Brain microvascular endothelial cell (primary cell): ENCODE measurements at regions not wholly inside any gene's neighbourhood (a gene's known extent, or its start where the extent isn't known, plus 50 kb on each side); places are given as distances from the start of the nearest gene placed in this dataset.

ENCODE experiments used
- DNase-seq: peaks from one replicate; pipeline ENCODE4 v3.0.0-alpha.2; 2020
- H3K27ac ChIP-seq: fragments of 250-450 bp; sonication (Bioruptor Pico); 2 replicates; pipeline ENCODE4 v1.5.1; 2020; ENCODE audit warnings: mild to moderate bottlenecking, moderate library complexity
- H3K27me3 ChIP-seq: fragments of 250-450 bp; sonication (Bioruptor Pico); replicated peaks from 2 replicates; pipeline ENCODE4 v1.5.1; 2020; ENCODE audit warnings: mild to moderate bottlenecking
- H3K36me3 ChIP-seq: fragments of 250-450 bp; sonication (Bioruptor Pico); replicated peaks from 2 replicates; pipeline ENCODE4 v1.5.1; 2020; ENCODE audit warnings: mild to moderate bottlenecking
- H3K4me3 ChIP-seq: 2 replicates; pipeline ENCODE4 v1.5.1; 2011; ENCODE audit warnings: low read depth, mild to moderate bottlenecking, control low read depth, low read length, moderate library complexity
- in situ Hi-C: cut with HindIII; loops from 2 replicates; pipeline ENCODE4 v1.10.0; 2017; ENCODE audit warnings: low sequenced_read_pairs, low pct_ligation_motif_present
- TF ChIP-seq, protein P1 (sequence below): IDR thresholded peaks from 2 replicates; pipeline ENCODE4 v1.5.1; 2011; ENCODE audit warnings: low read depth, mild to moderate bottlenecking, moderate library complexity, low read length, control low read depth, inconsistent platforms; ENCODE audit errors: missing control alignments

DNA sequence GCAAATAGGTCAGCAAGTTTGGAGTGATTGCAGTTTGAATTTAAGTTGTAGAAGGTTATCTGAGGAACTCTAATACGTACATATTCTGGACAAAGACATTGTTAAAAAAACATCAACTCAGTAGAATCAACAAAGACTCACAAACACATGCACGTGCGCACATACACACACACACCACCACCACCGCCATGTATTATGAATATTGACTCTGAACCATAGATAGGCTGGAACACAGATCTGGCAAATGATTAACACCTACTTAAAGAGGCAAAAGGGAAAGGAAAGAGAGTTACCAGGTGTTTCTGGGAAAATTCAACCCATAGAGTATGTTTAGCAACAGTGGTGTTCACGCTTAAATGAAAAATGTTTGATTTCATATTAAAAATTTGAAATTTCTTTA is 334.2 kb upstream of the ALCAM start:
- TF ChIP-seq, protein P1, sequence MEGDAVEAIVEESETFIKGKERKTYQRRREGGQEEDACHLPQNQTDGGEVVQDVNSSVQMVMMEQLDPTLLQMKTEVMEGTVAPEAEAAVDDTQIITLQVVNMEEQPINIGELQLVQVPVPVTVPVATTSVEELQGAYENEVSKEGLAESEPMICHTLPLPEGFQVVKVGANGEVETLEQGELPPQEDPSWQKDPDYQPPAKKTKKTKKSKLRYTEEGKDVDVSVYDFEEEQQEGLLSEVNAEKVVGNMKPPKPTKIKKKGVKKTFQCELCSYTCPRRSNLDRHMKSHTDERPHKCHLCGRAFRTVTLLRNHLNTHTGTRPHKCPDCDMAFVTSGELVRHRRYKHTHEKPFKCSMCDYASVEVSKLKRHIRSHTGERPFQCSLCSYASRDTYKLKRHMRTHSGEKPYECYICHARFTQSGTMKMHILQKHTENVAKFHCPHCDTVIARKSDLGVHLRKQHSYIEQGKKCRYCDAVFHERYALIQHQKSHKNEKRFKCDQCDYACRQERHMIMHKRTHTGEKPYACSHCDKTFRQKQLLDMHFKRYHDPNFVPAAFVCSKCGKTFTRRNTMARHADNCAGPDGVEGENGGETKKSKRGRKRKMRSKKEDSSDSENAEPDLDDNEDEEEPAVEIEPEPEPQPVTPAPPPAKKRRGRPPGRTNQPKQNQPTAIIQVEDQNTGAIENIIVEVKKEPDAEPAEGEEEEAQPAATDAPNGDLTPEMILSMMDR = no peak
- Histone ChIP-seq H3K4me3 (no peak overlapping the region), H3K27ac (no peak overlapping the region), H3K36me3 (no peaks in the 10 kb centered on the region), H3K27me3 (no peaks in the 10 kb centered on the region)
- in situ Hi-C loops = no loop called here
- no peak for DNase-seq

DNA sequence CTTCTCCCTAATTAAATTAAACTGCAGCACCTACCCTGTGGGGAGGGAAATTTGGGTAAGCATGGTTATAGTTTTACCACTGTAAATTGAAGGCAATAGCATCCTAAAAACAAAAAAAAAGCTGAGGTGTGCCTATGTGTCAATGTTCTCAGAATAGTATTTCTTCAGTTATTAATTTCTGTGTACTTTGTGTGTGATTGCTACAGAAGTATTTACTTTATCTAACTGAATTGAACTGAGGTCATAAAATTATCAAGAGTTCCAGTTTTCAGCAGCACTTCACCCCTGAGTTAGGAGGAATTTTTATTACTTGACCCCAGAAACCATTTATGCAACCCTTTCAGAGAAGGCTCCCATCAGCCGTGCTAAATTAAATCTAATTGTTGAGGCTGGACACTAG is 333.6 kb upstream of the ALCAM start:
- in situ Hi-C loops = no loop called here
- Histone ChIP-seq H3K27me3 (no peaks in the 10 kb centered on the region), H3K27ac (no peak overlapping the region), H3K36me3 (no peaks in the 10 kb centered on the region), H3K4me3 (no peak overlapping the region)
- no peak for DNase-seq
- TF ChIP-seq, protein P1 = no peak

DNA sequence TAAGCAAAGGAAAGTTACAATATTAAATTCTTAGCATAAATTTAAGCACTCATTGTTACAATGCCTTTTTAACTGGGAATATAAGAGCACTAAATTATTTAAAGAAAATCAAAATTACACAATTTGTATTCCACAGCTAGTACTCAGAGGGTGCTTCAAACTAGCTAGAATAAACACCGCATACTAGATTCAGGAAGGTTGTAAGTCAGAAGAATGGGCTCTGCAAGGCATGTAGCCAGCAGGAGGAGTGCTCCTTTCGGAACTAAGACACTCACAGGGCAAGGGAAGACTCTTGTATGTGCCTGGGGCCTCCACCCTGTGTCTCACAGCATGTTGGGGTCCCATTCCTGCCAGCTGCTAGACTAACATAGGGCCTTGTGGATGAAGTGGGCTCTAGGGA is 327.7 kb upstream of the ALCAM start:
- in situ Hi-C loops = no loop called here
- no peaks in the 10 kb centered on the region for H3K27me3 ChIP-seq
- TF ChIP-seq, protein P1 = no peak
- no peaks in the 10 kb centered on the region for H3K36me3 ChIP-seq
- no peak overlapping the region for H3K4me3 ChIP-seq
- DNase-seq = no peak
- no peak overlapping the region for H3K27ac ChIP-seq

DNA sequence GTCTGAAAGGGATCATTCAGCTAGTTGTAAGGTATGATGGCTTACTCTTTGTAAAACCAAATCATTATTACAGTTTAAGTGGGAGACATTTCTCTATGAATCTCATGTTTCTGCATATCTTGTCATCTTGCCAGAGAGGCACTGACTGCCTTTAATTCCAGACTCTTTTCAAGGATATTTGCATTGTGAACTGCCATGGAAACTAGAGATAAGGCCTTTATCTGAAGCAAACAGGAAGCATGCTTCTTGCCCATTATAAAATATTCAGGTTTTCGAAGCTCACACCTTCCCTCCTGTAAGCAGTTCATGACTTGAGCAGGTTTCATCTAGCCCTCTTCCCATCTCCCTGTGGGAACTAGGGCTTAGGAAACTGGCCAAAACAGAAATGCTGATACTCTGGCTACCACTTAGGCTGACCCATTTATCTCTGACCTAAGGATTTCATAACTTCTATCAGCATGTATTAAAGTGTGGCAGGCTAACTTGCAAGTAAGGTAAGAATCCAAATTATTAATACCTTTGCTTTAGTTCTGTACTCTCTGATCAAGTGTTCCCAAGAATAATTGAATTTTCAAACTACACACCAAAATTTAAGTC is 326.6 kb upstream of the ALCAM start:
- H3K27me3 ChIP-seq = no peaks in the 10 kb centered on the region
- H3K27ac ChIP-seq = no peak overlapping the region
- DNase-seq = peak; percentile 53
- TF ChIP-seq, protein P1 = no peak
- in situ Hi-C loops = no loop called here
- no peak overlapping the region for H3K4me3 ChIP-seq
- no peaks in the 10 kb centered on the region for H3K36me3 ChIP-seq

DNA sequence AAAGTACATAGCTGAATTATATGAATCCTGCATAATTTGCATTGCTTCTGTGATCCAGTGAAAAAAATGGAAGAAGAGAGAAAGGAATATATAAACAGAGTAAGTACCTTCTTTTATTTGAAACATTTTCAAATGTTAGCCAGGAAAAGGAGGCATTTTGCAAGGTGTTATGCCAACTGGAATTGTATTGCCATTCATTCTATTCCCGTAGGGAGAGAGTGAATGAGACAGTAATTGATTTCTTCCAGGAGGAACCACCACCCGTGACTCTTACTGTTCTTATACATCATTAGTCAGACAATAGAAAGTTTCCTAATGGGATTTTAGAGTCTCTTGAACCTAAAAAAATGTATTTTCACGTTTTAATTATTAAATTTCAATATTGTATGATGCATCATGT is 324.1 kb upstream of the ALCAM start:
- Histone ChIP-seq H3K36me3 (no peaks in the 10 kb centered on the region), H3K27me3 (no peaks in the 10 kb centered on the region), H3K4me3 (no peak overlapping the region), H3K27ac (no peak overlapping the region)
- no peak for DNase-seq
- in situ Hi-C loops = no loop called here
- TF ChIP-seq, protein P1 = no peak

DNA sequence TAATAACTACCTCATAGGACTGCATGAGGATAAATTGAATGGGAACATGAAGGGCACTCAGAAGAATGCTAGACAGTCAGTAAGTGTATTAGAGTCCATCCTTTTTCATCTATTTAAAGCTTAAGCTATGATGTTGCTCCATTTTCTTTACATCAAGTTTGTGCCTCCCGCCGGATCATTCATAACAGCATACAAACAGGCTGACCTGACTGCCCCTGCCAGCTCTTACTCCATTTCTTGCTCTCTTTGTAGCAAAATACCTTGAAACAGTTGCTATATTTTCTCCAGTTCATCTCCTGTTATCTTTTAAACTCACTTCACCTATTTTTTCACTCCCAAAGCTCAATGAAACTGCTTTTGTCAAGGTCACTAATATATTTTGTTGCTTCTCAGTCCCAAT is 315.6 kb upstream of the ALCAM start:
- Histone ChIP-seq H3K27ac (no peak overlapping the region), H3K27me3 (no peaks in the 10 kb centered on the region), H3K4me3 (no peak overlapping the region), H3K36me3 (no peaks in the 10 kb centered on the region)
- in situ Hi-C loops = no loop called here
- DNase-seq = no peak
- TF ChIP-seq, protein P1 = no peak
